OCI-LY7 (cell line): ENCODE measurements at regions not wholly inside any gene's neighbourhood (a gene's known extent, or its start where the extent isn't known, plus 50 kb on each side); places are given as distances from the start of the nearest gene placed in this dataset.
"Not testable (repeated sequence)": the region's sequence is repeated elsewhere in the genome, so short reads cannot be mapped to it uniquely, and the experiment has no call there.

Experiments used
- BruUV-seq: library from RNA; stranded (reverse); fragments of 400-500 nt; replicated peaks from 2 replicates; lab custom pipeline; 2021; lab: Mats Ljungman, UMichigan
- CTCF ChIA-PET: fragments of 300-600 bp; sonication (Branson Sonifier 250); formaldehyde crosslinking; loops from one replicate; lab custom pipeline; 2022; ENCODE audit warnings: antibody characterized with exemption; ENCODE audit not compliant: unreplicated experiment; lab: Charles Lee
- POLR2A ChIA-PET: fragments of 300-600 bp; sonication (Branson Sonifier 250); formaldehyde crosslinking; loops from one replicate; lab custom pipeline; 2022; ENCODE audit warnings: antibody characterized with exemption; lab: Charles Lee
- DNase-seq: peaks from one replicate; pipeline ENCODE4 v3.0.0-alpha.2; 2015; ENCODE audit warnings: low spot score
- H2AFZ ChIP-seq: fragments of 200-600 bp; sonication (generic), shearing (Covaris generic); 2 replicates; pipeline ENCODE4 v1.6.1; 2014; ENCODE audit warnings: mild to moderate bottlenecking, antibody characterized with exemption, low read length, moderate library complexity
- H3K27ac ChIP-seq: fragments of 200-600 bp; sonication (generic); 2 replicates; pipeline ENCODE4 v1.5.1; 2014; ENCODE audit warnings: mixed run types, low read depth, mild to moderate bottlenecking, moderate library complexity, low read length, inconsistent platforms; ENCODE audit not compliant: poor library complexity, severe bottlenecking
- H3K36me3 ChIP-seq: fragments of 200-600 bp; sonication (generic); 2 replicates; pipeline ENCODE4 v1.6.1; 2014; ENCODE audit warnings: mild to moderate bottlenecking, antibody characterized with exemption, low read length, moderate library complexity, mixed read lengths; ENCODE audit not compliant: insufficient read depth
- H3K4me1 ChIP-seq: fragments of 200-600 bp; sonication (generic); 2 replicates; pipeline ENCODE4 v1.5.1; 2014; ENCODE audit warnings: mild to moderate bottlenecking, low read length; ENCODE audit not compliant: insufficient read depth, poor library complexity, severe bottlenecking
- H3K4me2 ChIP-seq: fragments of 200-600 bp; sonication (generic); 2 replicates; pipeline ENCODE4 v1.6.1; 2014; ENCODE audit warnings: mild to moderate bottlenecking, low read length
- H3K4me3 ChIP-seq: fragments of 200-600 bp; sonication (generic); 2 replicates; pipeline ENCODE4 v1.5.1; 2014; ENCODE audit warnings: mild to moderate bottlenecking, low read depth, low read length; ENCODE audit not compliant: poor library complexity, severe bottlenecking
- H3K79me2 ChIP-seq: fragments of 200-600 bp; sonication (generic); 2 replicates; pipeline ENCODE4 v1.6.1; 2016; ENCODE audit warnings: low read depth, mild to moderate bottlenecking, low read length, moderate library complexity, mixed read lengths; ENCODE audit not compliant: insufficient read depth
- H3K9me2 ChIP-seq: fragments of 200-600 bp; sonication (generic); 2 replicates; pipeline ENCODE4 v1.6.1; 2016; ENCODE audit warnings: mild to moderate bottlenecking, low read length, mixed read lengths; ENCODE audit not compliant: insufficient read depth
- H3K9me3 ChIP-seq: fragments of 200-600 bp; sonication (generic); 2 replicates; pipeline ENCODE4 v1.6.1; 2014; ENCODE audit warnings: mild to moderate bottlenecking, mixed run types, low read length, mixed read lengths
- H4K20me1 ChIP-seq: fragments of 200-600 bp; sonication (generic); 2 replicates; pipeline ENCODE4 v1.6.1; 2014; ENCODE audit warnings: mild to moderate bottlenecking, antibody characterized with exemption, low read length, moderate library complexity, mixed read lengths; ENCODE audit not compliant: insufficient read depth
- EZH2phosphoT487 ChIP-seq: fragments of 200-600 bp; sonication (generic); IDR thresholded peaks from 2 replicates; pipeline ENCODE4 v1.6.1; 2018; ENCODE audit warnings: low read depth, borderline replicate concordance, mild to moderate bottlenecking, mixed run types, antibody characterized with exemption, low read length, moderate library complexity, mixed read lengths
- intact Hi-C: fragments of 100-400 bp; cut with micrococcal nuclease; formaldehyde crosslinking; loops from one replicate; pipeline ENCODE4 v1.10.0; 2022; ENCODE audit not compliant: unreplicated experiment
- TF ChIP-seq, protein P1 (sequence below): fragments of 200-600 bp; sonication (generic); conservative IDR thresholded peaks from 2 replicates; pipeline ENCODE4 v1.5.1; 2014; ENCODE audit warnings: mild to moderate bottlenecking, antibody characterized with exemption, low read length, moderate library complexity, mixed read lengths

DNA sequence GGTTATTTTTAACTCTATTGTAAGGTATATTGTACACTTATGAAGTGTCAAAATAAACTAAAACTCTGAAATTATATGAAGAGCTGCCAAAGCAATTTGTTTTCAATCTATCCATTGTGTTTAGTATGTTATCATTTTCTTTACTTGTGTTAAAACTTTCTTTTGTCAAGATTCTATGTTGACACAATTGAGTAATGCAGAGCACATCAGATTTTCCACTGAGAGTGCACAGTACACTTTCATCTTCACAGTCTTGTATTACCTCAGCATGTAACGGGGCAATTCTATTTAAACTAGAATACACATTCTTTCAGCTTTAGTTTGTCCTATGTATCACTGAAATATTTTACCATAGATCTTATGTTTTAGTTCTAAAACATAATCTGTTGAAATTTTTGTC lies 304.4 kb upstream of the ZC3H15 start:
- BruUV-seq, result no TSS peak
- H3K36me3 ChIP-seq, result no peaks in the 10 kb centered on the region
- no peak overlapping the region for H3K4me2 ChIP-seq
- no peak overlapping the region for H3K4me3 ChIP-seq
- no peaks in the 10 kb centered on the region; the same call in 1 of the 2 replicates for H4K20me1 ChIP-seq
- TF ChIP-seq EZH2phosphoT487, result no peak
- TF ChIP-seq, protein P1, sequence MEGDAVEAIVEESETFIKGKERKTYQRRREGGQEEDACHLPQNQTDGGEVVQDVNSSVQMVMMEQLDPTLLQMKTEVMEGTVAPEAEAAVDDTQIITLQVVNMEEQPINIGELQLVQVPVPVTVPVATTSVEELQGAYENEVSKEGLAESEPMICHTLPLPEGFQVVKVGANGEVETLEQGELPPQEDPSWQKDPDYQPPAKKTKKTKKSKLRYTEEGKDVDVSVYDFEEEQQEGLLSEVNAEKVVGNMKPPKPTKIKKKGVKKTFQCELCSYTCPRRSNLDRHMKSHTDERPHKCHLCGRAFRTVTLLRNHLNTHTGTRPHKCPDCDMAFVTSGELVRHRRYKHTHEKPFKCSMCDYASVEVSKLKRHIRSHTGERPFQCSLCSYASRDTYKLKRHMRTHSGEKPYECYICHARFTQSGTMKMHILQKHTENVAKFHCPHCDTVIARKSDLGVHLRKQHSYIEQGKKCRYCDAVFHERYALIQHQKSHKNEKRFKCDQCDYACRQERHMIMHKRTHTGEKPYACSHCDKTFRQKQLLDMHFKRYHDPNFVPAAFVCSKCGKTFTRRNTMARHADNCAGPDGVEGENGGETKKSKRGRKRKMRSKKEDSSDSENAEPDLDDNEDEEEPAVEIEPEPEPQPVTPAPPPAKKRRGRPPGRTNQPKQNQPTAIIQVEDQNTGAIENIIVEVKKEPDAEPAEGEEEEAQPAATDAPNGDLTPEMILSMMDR, result no peak
- ChIA-PET CTCF (no interaction called here), POLR2A (interaction anchor here (0.6 kb wide), 1 partner anchor 14 kb away, joined by 3 read pairs; no protein-coding TSS in a partner anchor)
- H3K9me2 ChIP-seq, result no peaks in the 10 kb centered on the region
- no peaks in the 10 kb centered on the region for H3K4me1 ChIP-seq
- no peaks in the 10 kb centered on the region for H3K79me2 ChIP-seq
- intact Hi-C loops, result no loop called here
- H3K27ac ChIP-seq, result no peak overlapping the region
- H2AFZ ChIP-seq, result no peak overlapping the region
- DNase-seq, result no peak
- no peaks in the 10 kb centered on the region for H3K9me3 ChIP-seq

- H3K4me1 ChIP-seq, H2AFZ ChIP-seq, POLR2A ChIA-PET, H3K9me2 ChIP-seq, H3K27ac ChIP-seq, H3K4me2 ChIP-seq, H4K20me1 ChIP-seq, CTCF ChIA-PET, H3K36me3 ChIP-seq, BruUV-seq, intact Hi-C loops, DNase-seq, H3K79me2 ChIP-seq, H3K4me3 ChIP-seq, H3K9me3 ChIP-seq: not testable (repeated sequence)
Measured at GRCh38 chr2:186182366-186182765, 303.7 kb upstream of the ZC3H15 start.

GRCh38 chr2:186183406-186183805 lies 302.7 kb upstream of the ZC3H15 start:
- H4K20me1 ChIP-seq, result no peaks in the 10 kb centered on the region
- ChIA-PET POLR2A (no interaction called here), CTCF (no interaction called here)
- no peak overlapping the region for H3K4me2 ChIP-seq
- no peak overlapping the region for H3K27ac ChIP-seq
- no peak for DNase-seq
- H3K4me3 ChIP-seq, result no peak overlapping the region
- no peak overlapping the region for H2AFZ ChIP-seq
- intact Hi-C loops, result no loop called here
- H3K79me2 ChIP-seq, result no peaks in the 10 kb centered on the region
- no peaks in the 10 kb centered on the region for H3K9me3 ChIP-seq
- H3K4me1 ChIP-seq, result no peaks in the 10 kb centered on the region
- no peaks in the 10 kb centered on the region for H3K9me2 ChIP-seq
- BruUV-seq, result no TSS peak
- no peak for TF ChIP-seq EZH2phosphoT487
- TF ChIP-seq, protein P1, result no peak
- H3K36me3 ChIP-seq, result no peaks in the 10 kb centered on the region
